ENCODE measurements at regions not wholly inside any gene's neighbourhood (a gene's known extent, or its start where the extent isn't known, plus 50 kb on each side); places are given as distances from the start of the nearest gene placed in this dataset.

DNA sequence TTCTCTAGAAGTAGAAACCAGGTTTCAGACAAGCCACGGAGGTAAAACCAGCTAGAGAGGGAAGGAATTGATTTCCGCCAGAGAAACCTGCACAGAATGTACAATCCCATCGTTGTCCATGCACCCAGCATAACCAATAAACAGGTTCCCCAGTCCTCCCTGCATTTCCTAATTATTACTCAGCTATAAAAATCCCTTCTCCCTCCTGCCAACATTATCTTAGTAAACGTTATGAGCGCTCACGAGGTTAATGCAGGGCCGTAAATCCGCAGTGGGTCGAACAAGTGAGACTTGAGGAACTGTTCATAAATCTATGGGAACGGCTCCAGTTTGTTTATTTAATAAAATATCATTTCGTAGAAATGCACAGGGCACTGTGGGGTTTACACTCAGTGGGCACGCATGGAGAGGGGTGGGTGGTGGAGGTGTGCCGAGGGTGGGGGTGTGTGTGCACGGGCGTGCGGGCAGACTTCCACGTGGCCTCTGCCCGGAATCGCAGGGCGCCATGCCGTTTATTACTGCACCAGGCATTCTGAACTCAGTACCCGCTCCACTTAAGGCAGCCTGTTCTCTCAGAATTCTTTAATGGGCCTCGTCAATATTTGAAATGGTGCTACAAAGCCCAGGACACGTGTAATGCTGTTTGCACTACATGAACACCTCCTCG lies 257.3 kb downstream of the MIAT start:
- ChIA-PET CTCF (no interaction called here), POLR2A (no interaction called here)
- intact Hi-C loops (cut with micrococcal nuclease): no loop called here
- no peak for DNase-seq (ENCODE audit: unreplicated experiment)
- H3K9me3 Mint-ChIP-seq (ENCODE audit: unreplicated experiment): peaks cover 5% of the 10 kb centered on the region
- H3K36me3 Mint-ChIP-seq (ENCODE audit: insufficient read depth, unreplicated experiment): no peaks in the 10 kb centered on the region
- H3K27me3 Mint-ChIP-seq (ENCODE audit: insufficient read depth, unreplicated experiment): peaks cover 100% of the 10 kb centered on the region
- no TSS peak for BruUV-seq (replicated peaks)
- no peak overlapping the region for H3K4me3 Mint-ChIP-seq (ENCODE audit: unreplicated experiment)
- H3K4me1 Mint-ChIP-seq (ENCODE audit: insufficient read depth, unreplicated experiment): no peaks in the 10 kb centered on the region
- no peak overlapping the region for H3K27ac Mint-ChIP-seq (ENCODE audit: low read depth, unreplicated experiment)
- no peak for TF ChIP-seq CTCF (IDR thresholded peaks at IDR 0.05; ENCODE audit: unreplicated experiment)

DNA sequence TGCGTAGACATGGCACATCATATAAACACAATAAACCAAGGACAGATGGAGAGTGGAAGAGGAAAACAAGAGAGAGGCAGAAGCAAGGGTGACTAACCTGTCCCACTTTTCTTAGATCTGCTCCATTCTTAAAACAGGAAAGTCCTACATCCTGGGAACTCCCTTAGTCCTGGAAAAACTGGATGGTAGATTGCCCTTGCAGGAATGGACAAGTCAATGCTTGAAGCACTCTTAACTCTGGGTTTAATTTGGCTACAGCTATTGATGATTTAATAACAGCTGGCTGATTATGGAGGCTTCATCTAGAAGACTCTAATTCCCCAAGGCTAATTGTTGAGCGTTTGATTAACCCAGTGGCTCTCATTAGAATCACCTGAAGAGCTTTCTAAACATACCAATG lies 258.8 kb downstream of the MIAT start:
- ChIA-PET POLR2A (interaction anchor here (0.6 kb wide), 1 partner anchor 1067 kb away, joined by 3 read pairs; no protein-coding TSS in a partner anchor), CTCF (no interaction called here)
- Mint-ChIP-seq H3K4me3 (ENCODE audit: unreplicated experiment) (no peak overlapping the region), H3K36me3 (ENCODE audit: insufficient read depth, unreplicated experiment) (no peaks in the 10 kb centered on the region), H3K9me3 (ENCODE audit: unreplicated experiment) (peaks cover 5% of the 10 kb centered on the region), H3K27me3 (ENCODE audit: insufficient read depth, unreplicated experiment) (peaks cover 97% of the 10 kb centered on the region), H3K27ac (ENCODE audit: low read depth, unreplicated experiment) (no peak overlapping the region), H3K4me1 (ENCODE audit: insufficient read depth, unreplicated experiment) (no peaks in the 10 kb centered on the region)
- BruUV-seq (replicated peaks): no TSS peak
- intact Hi-C loops (cut with micrococcal nuclease): no loop called here
- DNase-seq (ENCODE audit: unreplicated experiment): no peak
- TF ChIP-seq CTCF (IDR thresholded peaks at IDR 0.05; ENCODE audit: unreplicated experiment): no peak

GRCh38 chr22:26918226-26918625 lies 260.8 kb downstream of the MIAT start:
- H3K27me3 Mint-ChIP-seq (ENCODE audit: insufficient read depth, unreplicated experiment): peaks cover 86% of the 10 kb centered on the region
- intact Hi-C loops (cut with micrococcal nuclease): no loop called here

DNA sequence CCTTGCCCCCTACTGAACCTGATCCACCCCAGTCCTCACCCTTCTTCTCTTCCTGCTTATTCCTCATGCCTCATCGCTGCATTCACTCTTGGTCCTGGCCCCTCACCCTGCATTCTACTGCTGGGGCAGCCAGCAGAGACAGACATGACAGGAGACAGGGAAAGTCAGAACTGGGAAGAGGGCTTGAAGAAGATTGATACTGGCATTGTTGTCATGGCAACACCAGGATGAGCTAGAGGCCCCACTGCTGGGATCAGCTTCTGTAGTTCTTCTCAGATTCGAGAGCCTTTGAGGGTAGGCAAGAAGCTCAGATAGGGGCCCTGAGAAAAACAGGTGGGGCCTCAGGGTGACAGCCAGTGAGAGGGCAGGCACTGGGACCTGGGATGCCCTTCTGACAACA lies 264.3 kb downstream of the MIAT start:
- CTCF ChIA-PET: no interaction called here
- H3K4me3 Mint-ChIP-seq (ENCODE audit: unreplicated experiment): no peak overlapping the region
- no peak overlapping the region for H3K27ac Mint-ChIP-seq (ENCODE audit: low read depth, unreplicated experiment)
- DNase-seq (ENCODE audit: unreplicated experiment): no peak
- intact Hi-C loops (cut with micrococcal nuclease): no loop called here
- no peaks in the 10 kb centered on the region for H3K36me3 Mint-ChIP-seq (ENCODE audit: insufficient read depth, unreplicated experiment)
- POLR2A ChIA-PET: no interaction called here
- no TSS peak for BruUV-seq (replicated peaks)
- no peak for TF ChIP-seq CTCF (IDR thresholded peaks at IDR 0.05; ENCODE audit: unreplicated experiment)
- peaks cover 5% of the 10 kb centered on the region for H3K9me3 Mint-ChIP-seq (ENCODE audit: unreplicated experiment)
- peaks cover 76% of the 10 kb centered on the region for H3K27me3 Mint-ChIP-seq (ENCODE audit: insufficient read depth, unreplicated experiment)
- H3K4me1 Mint-ChIP-seq (ENCODE audit: insufficient read depth, unreplicated experiment): no peaks in the 10 kb centered on the region

More at GRCh38 chr22:26918226-26918625, 260.8 kb downstream of the MIAT start:
- BruUV-seq (replicated peaks): no TSS peak
- H3K4me3 Mint-ChIP-seq (ENCODE audit: unreplicated experiment): no peak overlapping the region
- CTCF ChIA-PET: interaction anchor here (0.6 to 0.8 kb wide), 3 partner anchors 30 to 742 kb away, joined by 3 to 4 read pairs (median 3); no protein-coding TSS in a partner anchor
- H3K4me1 Mint-ChIP-seq (ENCODE audit: insufficient read depth, unreplicated experiment): no peaks in the 10 kb centered on the region
- H3K27ac Mint-ChIP-seq (ENCODE audit: low read depth, unreplicated experiment): no peak overlapping the region
- POLR2A ChIA-PET: interaction anchor here (0.6 kb wide), 1 partner anchor 87 kb away, joined by 4 read pairs; no protein-coding TSS in a partner anchor
- TF ChIP-seq CTCF (IDR thresholded peaks at IDR 0.05; ENCODE audit: unreplicated experiment): no peak
- H3K9me3 Mint-ChIP-seq (ENCODE audit: unreplicated experiment): peaks cover 5% of the 10 kb centered on the region
- no peaks in the 10 kb centered on the region for H3K36me3 Mint-ChIP-seq (ENCODE audit: insufficient read depth, unreplicated experiment)
- no peak for DNase-seq (ENCODE audit: unreplicated experiment)
